Activated T-cell treated with anti-CD3 and anti-CD28 coated beads, Interleukin-2, amount 50 U/mL, for 48 hours (primary cell): ENCODE measurements at regions not wholly inside any gene's neighbourhood (a gene's known extent, or its start where the extent isn't known, plus 50 kb on each side); places are given as distances from the start of the nearest gene placed in this dataset.

Experiments
- DNase-seq, 2 experiments: peaks; one replicate each; pipeline ENCODE4 v3.0.0-alpha.2; 2020

GRCh38 chr17:73757420-73757819 is 113.2 kb upstream of the SDK2 start:
- no peak for DNase-seq

- DNase-seq, result no peak
These were observed 114.0 kb upstream of the SDK2 start for GRCh38 chr17:73758245-73758644.

- DNase-seq, result no peak
These were observed 115.1 kb upstream of the SDK2 start for GRCh38 chr17:73759324-73759723.

- DNase-seq, result no peak
These were observed 115.6 kb upstream of the SDK2 start for GRCh38 chr17:73759734-73760438.

- no peak for DNase-seq
These were observed 116.2 kb upstream of the SDK2 start for GRCh38 chr17:73760439-73760758.

- no peak for DNase-seq
These were observed 121.7 kb upstream of the SDK2 start for GRCh38 chr17:73765824-73766563.

GRCh38 chr17:73767696-73768095 is 123.5 kb upstream of the SDK2 start:
- no peak for DNase-seq

- no peak for DNase-seq
These were observed 124.4 kb upstream of the SDK2 start for GRCh38 chr17:73768691-73769090.

GRCh38 chr17:73769479-73769878 is 125.2 kb upstream of the SDK2 start:
- DNase-seq, result no peak

GRCh38 chr17:73770115-73770848 is 126.0 kb upstream of the SDK2 start:
- no peak for DNase-seq

GRCh38 chr17:73770849-73771229 is 126.6 kb upstream of the SDK2 start:
- DNase-seq, result no peak

GRCh38 chr17:73772107-73772705 is 128.0 kb upstream of the SDK2 start:
- DNase-seq, result no peak

- no peak for DNase-seq
These were observed 129.5 kb upstream of the SDK2 start for GRCh38 chr17:73773702-73774101.

- no peak for DNase-seq
These were observed 130.6 kb upstream of the SDK2 start for GRCh38 chr17:73774852-73775251.

- DNase-seq, result no peak
These were observed 132.3 kb upstream of the SDK2 start for GRCh38 chr17:73776351-73777130.

- DNase-seq, result no peak
These were observed 132.8 kb upstream of the SDK2 start for GRCh38 chr17:73777131-73777449.

- DNase-seq, result no peak
These were observed 138.0 kb upstream of the SDK2 start for GRCh38 chr17:73782231-73782630.

- DNase-seq, result no peak
These were observed 138.6 kb upstream of the SDK2 start for GRCh38 chr17:73782641-73783381.

GRCh38 chr17:73783382-73783766 is 139.1 kb upstream of the SDK2 start:
- DNase-seq, result no peak

GRCh38 chr17:73783945-73784603 is 139.8 kb upstream of the SDK2 start:
- no peak for DNase-seq

- DNase-seq, result no peak
These were observed 141.3 kb upstream of the SDK2 start for GRCh38 chr17:73785496-73785895.
